CD4-positive, alpha-beta T cell (primary cell): ENCODE measurements at regions not wholly inside any gene's neighbourhood (a gene's known extent, or its start where the extent isn't known, plus 50 kb on each side); places are given as distances from the start of the nearest gene placed in this dataset.

Experiments used
- ATAC-seq: fragments of 200-7000 bp; cut with Tn5 transposase; one replicate; pipeline ENCODE4 v1.10.0; 2022; ENCODE audit warnings: mild to moderate bottlenecking; ENCODE audit not compliant: poor library complexity
- CTCF ChIA-PET: fragments of 350-600 bp; sonication (Branson Sonifier 250); formaldehyde crosslinking; loops from one replicate; lab custom pipeline; 2021; ENCODE audit warnings: antibody characterized with exemption, inconsistent platforms; lab: Charles Lee
- POLR2A ChIA-PET: fragments of 350-600 bp; sonication (Branson Sonifier 250); formaldehyde crosslinking; loops from one replicate; lab custom pipeline; 2021; ENCODE audit warnings: antibody characterized with exemption, inconsistent platforms; lab: Charles Lee
- DNase-seq, 14 experiments: peaks; one replicate each; pipeline ENCODE4 v3.0.0-alpha.2; 2013 to 2020; ENCODE audit warnings: mixed read lengths in 2 of 14
- H3K27ac ChIP-seq, 2 donors: one replicate each; pipeline versions ENCODE4 v1.5.1 to v1.7.0; 2013; ENCODE audit warnings: low read length in 2 of 2, low read depth in 1 of 2, mild to moderate bottlenecking in 1 of 2
- H3K27me3 ChIP-seq, 2 experiments: 1 replicate in 1 of 2; 2 replicates in 1 of 2; pipeline versions ENCODE4 v1.6.1 to v1.7.0; 2013; ENCODE audit warnings: low read length in 2 of 2, control low read depth in 1 of 2, mild to moderate bottlenecking in 1 of 2, moderate library complexity in 1 of 2; ENCODE audit not compliant: insufficient read depth in 2 of 2, control insufficient read depth in 1 of 2
- H3K36me3 ChIP-seq: one replicate; pipeline ENCODE4 v1.6.1; 2013; ENCODE audit warnings: low read length, control low read depth; ENCODE audit not compliant: insufficient read depth
- H3K4me1 ChIP-seq: one replicate; pipeline ENCODE4 v1.6.1; 2013; ENCODE audit warnings: low read length, control low read depth; ENCODE audit not compliant: insufficient read depth
- H3K4me3 ChIP-seq: one replicate; pipeline ENCODE4 v1.5.1; 2013; ENCODE audit warnings: mild to moderate bottlenecking, low read length, moderate library complexity
- H3K9me3 ChIP-seq, 2 experiments: 1 replicate in 1 of 2; 2 replicates in 1 of 2; pipeline versions ENCODE4 v1.6.1 to v1.7.0; 2013; ENCODE audit warnings: low read length in 2 of 2, mild to moderate bottlenecking in 2 of 2, control low read depth in 1 of 2, moderate library complexity in 1 of 2; ENCODE audit not compliant: control insufficient read depth in 1 of 2, insufficient read depth in 1 of 2
- H3K27ac Mint-ChIP-seq: one replicate; pipeline ENCODE4 v1.8.0; 2020; ENCODE audit warnings: mixed read lengths
- H3K27me3 Mint-ChIP-seq: one replicate; pipeline ENCODE4 v1.8.0; 2021; ENCODE audit warnings: mixed read lengths
- H3K36me3 Mint-ChIP-seq: one replicate; pipeline ENCODE4 v1.8.0; 2021; ENCODE audit warnings: low read depth, mixed read lengths
- H3K4me1 Mint-ChIP-seq: one replicate; pipeline ENCODE4 v1.8.0; 2021; ENCODE audit warnings: low read depth, mixed read lengths
- H3K4me3 Mint-ChIP-seq: one replicate; pipeline ENCODE4 v1.8.0; 2020; ENCODE audit warnings: mild to moderate bottlenecking, mixed read lengths
- H3K9me3 Mint-ChIP-seq: one replicate; pipeline ENCODE4 v1.8.0; 2020; ENCODE audit warnings: mixed read lengths
- intact Hi-C, 2 experiments: fragments of 100-400 bp; cut with DNase I in 1 of 2; cut with micrococcal nuclease in 1 of 2; formaldehyde crosslinking; loops; one replicate each; pipeline versions ENCODE4 v1.15.1 to v1.9.0; 2023 to 2025; cut with DNase I, micrococcal nuclease
- TF ChIP-seq, protein P1 (sequence below): fragments of 200-600 bp; IDR thresholded peaks from one replicate; pipeline ENCODE4 v1.8.0; 2022; ENCODE audit warnings: antibody characterized with exemption, mild to moderate bottlenecking

- Histone ChIP-seq H3K36me3 (no peaks in the 10 kb centered on the region), H3K27ac (no peak overlapping the region), H3K4me3 (no peak overlapping the region), H3K27me3 (no peaks in the 10 kb centered on the region), H3K9me3 (no peaks in the 10 kb centered on the region), H3K4me1 (no peaks in the 10 kb centered on the region)
- Mint-ChIP-seq H3K36me3 (no peaks in the 10 kb centered on the region), H3K9me3 (no peaks in the 10 kb centered on the region), H3K4me3 (no peak overlapping the region), H3K27me3 (no peaks in the 10 kb centered on the region), H3K4me1 (no peaks in the 10 kb centered on the region), H3K27ac (no peak overlapping the region)
- DNase-seq (no peak), ATAC-seq (no peak)
- intact Hi-C loops = no loop called here
- CTCF ChIA-PET = no interaction called here
- TF ChIP-seq, protein P1, sequence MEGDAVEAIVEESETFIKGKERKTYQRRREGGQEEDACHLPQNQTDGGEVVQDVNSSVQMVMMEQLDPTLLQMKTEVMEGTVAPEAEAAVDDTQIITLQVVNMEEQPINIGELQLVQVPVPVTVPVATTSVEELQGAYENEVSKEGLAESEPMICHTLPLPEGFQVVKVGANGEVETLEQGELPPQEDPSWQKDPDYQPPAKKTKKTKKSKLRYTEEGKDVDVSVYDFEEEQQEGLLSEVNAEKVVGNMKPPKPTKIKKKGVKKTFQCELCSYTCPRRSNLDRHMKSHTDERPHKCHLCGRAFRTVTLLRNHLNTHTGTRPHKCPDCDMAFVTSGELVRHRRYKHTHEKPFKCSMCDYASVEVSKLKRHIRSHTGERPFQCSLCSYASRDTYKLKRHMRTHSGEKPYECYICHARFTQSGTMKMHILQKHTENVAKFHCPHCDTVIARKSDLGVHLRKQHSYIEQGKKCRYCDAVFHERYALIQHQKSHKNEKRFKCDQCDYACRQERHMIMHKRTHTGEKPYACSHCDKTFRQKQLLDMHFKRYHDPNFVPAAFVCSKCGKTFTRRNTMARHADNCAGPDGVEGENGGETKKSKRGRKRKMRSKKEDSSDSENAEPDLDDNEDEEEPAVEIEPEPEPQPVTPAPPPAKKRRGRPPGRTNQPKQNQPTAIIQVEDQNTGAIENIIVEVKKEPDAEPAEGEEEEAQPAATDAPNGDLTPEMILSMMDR = no peak
- POLR2A ChIA-PET = no interaction called here
Observed at GRCh38 chr2:192437653-192438052, 242.9 kb upstream of the TMEFF2 start.

GRCh38 chr2:192424243-192424642 is 229.5 kb upstream of the TMEFF2 start:
- H3K9me3 Mint-ChIP-seq = no peaks in the 10 kb centered on the region
- H3K36me3 ChIP-seq = no peaks in the 10 kb centered on the region
- H3K4me3 Mint-ChIP-seq = no peak overlapping the region
- no peak overlapping the region for H3K27ac ChIP-seq
- no peaks in the 10 kb centered on the region for H3K27me3 Mint-ChIP-seq
- ChIA-PET CTCF (no interaction called here), POLR2A (no interaction called here)
- H3K9me3 ChIP-seq = peaks cover 0 to 4% of the 10 kb centered on the region in 2 experiments
- H3K27ac Mint-ChIP-seq = no peak overlapping the region
- ATAC-seq = no peak
- no peaks in the 10 kb centered on the region for H3K36me3 Mint-ChIP-seq
- H3K4me3 ChIP-seq = no peak overlapping the region
- intact Hi-C loops = no loop called here
- no peak for DNase-seq
- no peaks in the 10 kb centered on the region for H3K4me1 Mint-ChIP-seq
- H3K4me1 ChIP-seq = no peaks in the 10 kb centered on the region
- TF ChIP-seq, protein P1 = no peak
- no peaks in the 10 kb centered on the region for H3K27me3 ChIP-seq

DNA sequence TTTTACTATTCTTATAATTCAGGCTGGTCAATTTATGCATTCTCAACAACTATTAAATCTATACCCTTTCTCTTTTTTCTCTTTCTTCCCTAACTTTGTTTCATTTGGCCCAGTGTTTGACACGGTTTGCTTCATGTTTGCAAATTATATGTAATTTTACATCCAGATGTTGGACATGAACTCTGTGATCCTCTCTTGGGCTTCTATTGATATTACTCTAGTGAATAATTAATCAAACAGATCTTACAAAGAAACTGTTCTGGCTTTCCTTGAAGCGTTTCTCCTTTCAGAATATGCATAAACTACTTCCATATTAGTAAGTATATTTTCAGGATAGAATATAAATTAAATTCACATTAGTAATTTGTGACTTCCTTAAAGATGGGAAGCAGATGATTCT is 225.1 kb upstream of the TMEFF2 start:
- ATAC-seq = no peak
- no peaks in the 10 kb centered on the region for H3K9me3 Mint-ChIP-seq
- DNase-seq = no peak
- H3K4me1 ChIP-seq = no peaks in the 10 kb centered on the region
- H3K9me3 ChIP-seq = peaks cover 0 to 7% of the 10 kb centered on the region in 2 experiments
- H3K36me3 ChIP-seq = no peaks in the 10 kb centered on the region
- no peak overlapping the region for H3K4me3 Mint-ChIP-seq
- no peak overlapping the region for H3K27ac ChIP-seq
- intact Hi-C loops = no loop called here
- H3K27me3 Mint-ChIP-seq = no peaks in the 10 kb centered on the region
- H3K36me3 Mint-ChIP-seq = no peaks in the 10 kb centered on the region
- CTCF ChIA-PET = no interaction called here
- H3K4me3 ChIP-seq = no peak overlapping the region
- no peaks in the 10 kb centered on the region for H3K27me3 ChIP-seq
- TF ChIP-seq, protein P1 = no peak
- POLR2A ChIA-PET = no interaction called here
- no peaks in the 10 kb centered on the region for H3K4me1 Mint-ChIP-seq
- H3K27ac Mint-ChIP-seq = no peak overlapping the region
